ENCODE measurements at regions not wholly inside any gene's neighbourhood (a gene's known extent, or its start where the extent isn't known, plus 50 kb on each side); places are given as distances from the start of the nearest gene placed in this dataset.

DNA sequence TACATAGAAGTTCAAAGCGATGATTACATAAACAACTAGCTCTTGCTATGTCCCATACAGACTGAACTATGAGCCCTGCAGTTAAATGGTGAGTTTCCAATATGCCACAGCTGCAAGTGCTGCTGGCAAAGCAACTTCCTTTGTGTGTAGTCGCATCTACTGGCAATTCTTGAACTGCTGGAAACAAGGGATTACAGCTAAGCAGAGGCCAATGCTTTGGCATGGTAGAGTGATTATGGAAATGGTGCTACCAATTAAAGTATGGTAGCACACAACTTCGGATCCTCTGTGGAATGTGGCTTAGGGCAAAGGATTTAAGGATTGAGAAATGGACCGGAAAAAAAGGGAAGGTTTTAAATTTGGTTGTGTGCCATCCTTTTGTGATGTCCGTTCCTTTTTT is 856.6 kb downstream of the MAT2B start:
- Histone ChIP-seq H2BK5ac (ENCODE audit: low read depth, low read length, poor library complexity) (no peak overlapping the region), H3K36me3 (ENCODE audit: control insufficient read depth in 1 of 2, insufficient read depth in 2 of 2, low read length in 2 of 2) (no peaks in the 10 kb centered on the region), H3K79me1 (ENCODE audit: low read length) (no peaks in the 10 kb centered on the region), H4K91ac (ENCODE audit: low read depth, low read length) (no peak overlapping the region), H2BK120ac (ENCODE audit: insufficient read depth, low read length, poor library complexity) (no peak overlapping the region), H4K8ac (ENCODE audit: low read depth, low read length) (no peak overlapping the region), H4K12ac (ENCODE audit: low read depth, low read length) (no peak overlapping the region), H3K79me2 (ENCODE audit: control insufficient read depth, insufficient read depth, low read length, poor library complexity) (no peaks in the 10 kb centered on the region), H3K4ac (ENCODE audit: low read depth, low read length) (no peak overlapping the region), H3K27ac (ENCODE audit: low read depth, low read length) (no peak overlapping the region), H3K9me3 (ENCODE audit: insufficient read depth, low read depth, low read length) (no peaks in the 10 kb centered on the region), H3K4me3 (ENCODE audit: low read depth, low read length) (no peak overlapping the region), H3K27me3 (ENCODE audit: insufficient read depth, low read length) (no peaks in the 10 kb centered on the region), H3K9ac (ENCODE audit: low read length) (no peak overlapping the region), H2AK5ac (ENCODE audit: low read length) (no peak overlapping the region), H3K14ac (ENCODE audit: low read length) (no peak overlapping the region), H3K4me2 (ENCODE audit: low read length) (no peak overlapping the region), H3K18ac (ENCODE audit: low read length) (no peak overlapping the region), H2BK12ac (ENCODE audit: low read length) (no peak overlapping the region), H2AFZ (ENCODE audit: insufficient read depth, low read length, poor library complexity) (no peak overlapping the region), H3K23ac (ENCODE audit: low read length) (no peak overlapping the region), H3K4me1 (ENCODE audit: control insufficient read depth in 1 of 2, insufficient read depth in 2 of 2, low read length in 2 of 2) (no peaks in the 10 kb centered on the region)
- no peak for DNase-seq
- no CpG with 5 or more reads among the region's 5 CpGs for WGBS (ENCODE audit: extremely low coverage, insufficient coverage, insufficient read length)

DNA sequence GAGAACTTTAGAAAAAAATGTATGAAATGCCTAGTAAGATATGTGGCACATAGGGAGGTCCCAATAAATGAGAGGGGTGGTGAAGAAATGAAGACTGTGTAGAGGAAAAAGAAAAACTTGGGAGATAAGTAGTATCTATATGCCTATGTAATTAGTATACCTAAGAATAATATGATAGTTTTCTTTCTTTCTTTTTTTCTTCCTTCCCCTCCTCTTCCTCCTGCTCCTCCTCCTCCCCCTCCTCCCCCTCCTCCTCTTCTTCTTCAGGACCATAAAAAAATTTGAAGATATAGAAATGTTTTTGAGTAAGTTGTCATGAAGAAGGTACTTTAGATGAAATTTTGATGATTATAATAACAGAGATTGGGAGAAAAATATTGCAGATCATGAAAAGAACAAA is 857.4 kb downstream of the MAT2B start:
- Histone ChIP-seq H3K27me3 (ENCODE audit: insufficient read depth, low read length) (no peaks in the 10 kb centered on the region), H3K27ac (ENCODE audit: low read depth, low read length) (no peak overlapping the region), H2BK12ac (ENCODE audit: low read length) (no peak overlapping the region), H4K8ac (ENCODE audit: low read depth, low read length) (no peak overlapping the region), H3K4me1 (ENCODE audit: control insufficient read depth in 1 of 2, insufficient read depth in 2 of 2, low read length in 2 of 2) (no peaks in the 10 kb centered on the region), H2AK5ac (ENCODE audit: low read length) (no peak overlapping the region), H3K36me3 (ENCODE audit: control insufficient read depth in 1 of 2, insufficient read depth in 2 of 2, low read length in 2 of 2) (no peaks in the 10 kb centered on the region), H2BK120ac (ENCODE audit: insufficient read depth, low read length, poor library complexity) (no peak overlapping the region), H3K14ac (ENCODE audit: low read length) (no peak overlapping the region), H2AFZ (ENCODE audit: insufficient read depth, low read length, poor library complexity) (no peak overlapping the region), H4K12ac (ENCODE audit: low read depth, low read length) (no peak overlapping the region), H3K9me3 (ENCODE audit: insufficient read depth, low read depth, low read length) (no peaks in the 10 kb centered on the region), H3K9ac (ENCODE audit: low read length) (no peak overlapping the region), H2BK5ac (ENCODE audit: low read depth, low read length, poor library complexity) (no peak overlapping the region), H4K91ac (ENCODE audit: low read depth, low read length) (no peak overlapping the region), H3K79me1 (ENCODE audit: low read length) (no peaks in the 10 kb centered on the region), H3K4ac (ENCODE audit: low read depth, low read length) (no peak overlapping the region), H3K79me2 (ENCODE audit: control insufficient read depth, insufficient read depth, low read length, poor library complexity) (no peaks in the 10 kb centered on the region), H3K4me2 (ENCODE audit: low read length) (no peak overlapping the region), H3K4me3 (ENCODE audit: low read depth, low read length) (no peak overlapping the region), H3K18ac (ENCODE audit: low read length) (no peak overlapping the region), H3K23ac (ENCODE audit: low read length) (no peak overlapping the region)
- DNase-seq, result no peak

DNA sequence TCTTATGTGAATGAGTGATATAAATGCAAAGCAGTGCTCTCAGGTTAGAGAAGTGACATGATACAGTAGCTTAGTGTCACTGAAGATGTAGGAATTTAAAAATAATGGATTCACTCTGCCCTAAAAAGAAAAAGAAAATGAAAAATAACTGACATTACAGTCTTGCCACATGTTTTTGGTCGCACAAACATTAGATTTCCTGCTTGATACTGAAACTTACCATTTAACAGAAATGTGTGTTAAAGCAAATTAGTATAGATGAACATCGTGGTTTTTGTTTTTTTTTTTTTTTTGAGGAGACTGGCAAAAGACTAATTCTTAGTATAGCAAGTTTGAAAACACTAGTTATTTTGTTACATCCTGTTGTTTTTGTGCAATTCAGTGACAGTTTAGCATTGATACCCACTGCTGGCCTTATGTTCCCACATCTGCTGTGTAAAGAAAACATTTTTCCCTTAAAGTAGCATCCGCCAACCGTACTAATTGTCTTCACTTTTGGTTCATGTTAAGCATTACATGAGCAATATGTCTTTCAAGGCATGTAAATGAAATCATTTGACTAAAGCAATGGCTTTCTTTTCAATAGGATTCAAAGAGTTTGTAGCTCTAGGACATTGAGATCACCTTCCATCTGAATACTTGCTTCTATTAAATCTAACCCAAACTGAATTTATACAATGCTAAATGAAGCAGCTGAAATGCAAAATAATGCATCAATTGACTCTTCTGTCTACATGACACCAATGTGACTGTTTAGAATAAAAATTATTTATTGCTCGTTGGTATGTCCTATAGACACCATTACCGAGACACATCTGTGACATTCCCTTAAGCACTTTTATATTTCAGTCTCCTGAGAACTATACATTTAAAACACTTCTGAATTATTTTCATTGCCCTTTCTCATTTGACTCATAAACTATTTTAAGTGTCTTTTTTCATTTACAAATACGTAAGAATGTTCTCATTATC is 859.1 kb downstream of the MAT2B start:
- no peak overlapping the region for H3K4me2 ChIP-seq (ENCODE audit: low read length)
- H3K23ac ChIP-seq (ENCODE audit: low read length), result no peak overlapping the region
- H3K14ac ChIP-seq (ENCODE audit: low read length), result no peak overlapping the region
- no peaks in the 10 kb centered on the region for H3K79me2 ChIP-seq (ENCODE audit: control insufficient read depth, insufficient read depth, low read length, poor library complexity)
- H2BK5ac ChIP-seq (ENCODE audit: low read depth, low read length, poor library complexity), result no peak overlapping the region
- no peak for DNase-seq
- H2BK120ac ChIP-seq (ENCODE audit: insufficient read depth, low read length, poor library complexity), result no peak overlapping the region
- H3K79me1 ChIP-seq (ENCODE audit: low read length), result no peaks in the 10 kb centered on the region
- no peak overlapping the region for H3K9ac ChIP-seq (ENCODE audit: low read length)
- no peaks in the 10 kb centered on the region for H3K27me3 ChIP-seq (ENCODE audit: insufficient read depth, low read length)
- H3K36me3 ChIP-seq (ENCODE audit: control insufficient read depth in 1 of 2, insufficient read depth in 2 of 2, low read length in 2 of 2), result no peaks in the 10 kb centered on the region
- no peak overlapping the region for H2AFZ ChIP-seq (ENCODE audit: insufficient read depth, low read length, poor library complexity)
- no peak overlapping the region for H3K18ac ChIP-seq (ENCODE audit: low read length)
- no peak overlapping the region for H3K27ac ChIP-seq (ENCODE audit: low read depth, low read length)
- H3K4me3 ChIP-seq (ENCODE audit: low read depth, low read length), result no peak overlapping the region
- no peak overlapping the region for H2AK5ac ChIP-seq (ENCODE audit: low read length)
- no peak overlapping the region for H4K8ac ChIP-seq (ENCODE audit: low read depth, low read length)
- H3K9me3 ChIP-seq (ENCODE audit: insufficient read depth, low read depth, low read length), result no peaks in the 10 kb centered on the region
- H3K4me1 ChIP-seq (ENCODE audit: control insufficient read depth in 1 of 2, insufficient read depth in 2 of 2, low read length in 2 of 2), result no peaks in the 10 kb centered on the region
- H4K91ac ChIP-seq (ENCODE audit: low read depth, low read length), result no peak overlapping the region
- H3K4ac ChIP-seq (ENCODE audit: low read depth, low read length), result no peak overlapping the region
- H4K12ac ChIP-seq (ENCODE audit: low read depth, low read length), result no peak overlapping the region
- no CpG with 5 or more reads among the region's 7 CpGs for WGBS (ENCODE audit: extremely low coverage, insufficient coverage, insufficient read length)
- no peak overlapping the region for H2BK12ac ChIP-seq (ENCODE audit: low read length)

DNA sequence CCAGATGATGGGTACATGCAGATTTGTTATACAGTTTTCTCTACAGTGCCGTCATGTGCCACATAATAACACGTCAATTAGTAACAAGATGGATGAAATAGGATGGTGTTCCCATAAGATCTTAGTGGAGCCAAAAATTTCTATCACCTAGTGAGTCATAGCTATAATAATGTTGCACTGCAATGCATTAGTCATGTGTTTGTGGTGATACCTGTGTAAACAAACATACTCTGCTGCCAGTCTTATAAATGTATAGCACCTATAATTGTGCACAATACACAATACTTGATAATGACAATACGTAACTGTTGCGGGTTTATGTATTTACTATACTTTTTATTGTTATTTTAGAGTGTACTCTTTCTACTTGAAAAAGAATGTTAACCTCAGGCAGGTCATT is 865.4 kb downstream of the MAT2B start:
- H3K79me1 ChIP-seq (ENCODE audit: low read length), result no peaks in the 10 kb centered on the region
- no peaks in the 10 kb centered on the region for H3K27me3 ChIP-seq (ENCODE audit: insufficient read depth, low read length)
- H3K18ac ChIP-seq (ENCODE audit: low read length), result no peak overlapping the region
- no peak overlapping the region for H2AFZ ChIP-seq (ENCODE audit: insufficient read depth, low read length, poor library complexity)
- H3K27ac ChIP-seq (ENCODE audit: low read depth, low read length), result no peak overlapping the region
- no peaks in the 10 kb centered on the region for H3K79me2 ChIP-seq (ENCODE audit: control insufficient read depth, insufficient read depth, low read length, poor library complexity)
- no peak overlapping the region for H2BK12ac ChIP-seq (ENCODE audit: low read length)
- no CpG with 5 or more reads among the region's 4 CpGs for WGBS (ENCODE audit: extremely low coverage, insufficient coverage, insufficient read length)
- no peak overlapping the region for H3K14ac ChIP-seq (ENCODE audit: low read length)
- H3K4me2 ChIP-seq (ENCODE audit: low read length), result no peak overlapping the region
- H3K36me3 ChIP-seq (ENCODE audit: control insufficient read depth in 1 of 2, insufficient read depth in 2 of 2, low read length in 2 of 2), result no peaks in the 10 kb centered on the region
- H2AK5ac ChIP-seq (ENCODE audit: low read length), result no peak overlapping the region
- no peaks in the 10 kb centered on the region for H3K4me1 ChIP-seq (ENCODE audit: control insufficient read depth in 1 of 2, insufficient read depth in 2 of 2, low read length in 2 of 2)
- no peak overlapping the region for H2BK120ac ChIP-seq (ENCODE audit: insufficient read depth, low read length, poor library complexity)
- no peak overlapping the region for H3K4ac ChIP-seq (ENCODE audit: low read depth, low read length)
- DNase-seq, result peak in 1 of 2 donors; percentile 25
- H4K8ac ChIP-seq (ENCODE audit: low read depth, low read length), result no peak overlapping the region
- H2BK5ac ChIP-seq (ENCODE audit: low read depth, low read length, poor library complexity), result no peak overlapping the region
- no peak overlapping the region for H3K9ac ChIP-seq (ENCODE audit: low read length)
- no peak overlapping the region for H4K12ac ChIP-seq (ENCODE audit: low read depth, low read length)
- no peaks in the 10 kb centered on the region for H3K9me3 ChIP-seq (ENCODE audit: insufficient read depth, low read depth, low read length)
- H3K23ac ChIP-seq (ENCODE audit: low read length), result no peak overlapping the region
- H4K91ac ChIP-seq (ENCODE audit: low read depth, low read length), result no peak overlapping the region
- no peak overlapping the region for H3K4me3 ChIP-seq (ENCODE audit: low read depth, low read length)

Measured in trophoblast cell (in vitro differentiated cells and primary cell).